GM12865 (cell line): ENCODE measurements at regions not wholly inside any gene's neighbourhood (a gene's known extent, or its start where the extent isn't known, plus 50 kb on each side); places are given as distances from the start of the nearest gene placed in this dataset.

Source experiments
- DNase-seq: peaks from one replicate; pipeline ENCODE4 v3.0.0; 2010; ENCODE audit warnings: low read depth
- H3K4me3 ChIP-seq: 2 replicates; pipeline ENCODE4 v1.5.1; 2011; ENCODE audit warnings: mild to moderate bottlenecking, low read depth, low read length, control low read depth
- CTCF ChIP-seq: IDR thresholded peaks from 2 replicates; pipeline ENCODE4 v1.5.1; 2011; ENCODE audit warnings: low read length, control low read depth, low read depth, inconsistent platforms; ENCODE audit not compliant: insufficient read depth; ENCODE audit errors: missing control alignments

GRCh38 chr5:117058740-117059139 lies 484.1 kb upstream of the SEMA6A start:
- TF ChIP-seq CTCF, result no peak
- no peak overlapping the region for H3K4me3 ChIP-seq
- peak; percentile 3 for DNase-seq

- no peak for DNase-seq
- TF ChIP-seq CTCF, result no peak
- no peak overlapping the region for H3K4me3 ChIP-seq
These were observed 480.9 kb upstream of the SEMA6A start for GRCh38 chr5:117055517-117055916.

- DNase-seq, result no peak
- TF ChIP-seq CTCF, result no peak
- no peak overlapping the region for H3K4me3 ChIP-seq
These were observed 480.3 kb upstream of the SEMA6A start for GRCh38 chr5:117054911-117055310.

- no peak overlapping the region for H3K4me3 ChIP-seq
- DNase-seq, result no peak
- TF ChIP-seq CTCF, result no peak
These were observed 479.5 kb upstream of the SEMA6A start for GRCh38 chr5:117054141-117054540.

- no peak overlapping the region for H3K4me3 ChIP-seq
- no peak for DNase-seq
- no peak for TF ChIP-seq CTCF
These were observed 467.4 kb upstream of the SEMA6A start for GRCh38 chr5:117041926-117042595.

GRCh38 chr5:117039035-117039434 lies 464.4 kb upstream of the SEMA6A start:
- H3K4me3 ChIP-seq, result no peak overlapping the region
- no peak for DNase-seq
- no peak for TF ChIP-seq CTCF

GRCh38 chr5:117027384-117027783 lies 452.8 kb upstream of the SEMA6A start:
- no peak for TF ChIP-seq CTCF
- no peak for DNase-seq
- no peak overlapping the region for H3K4me3 ChIP-seq
